OCI-LY3 (cell line): ENCODE measurements at regions not wholly inside any gene's neighbourhood (a gene's known extent, or its start where the extent isn't known, plus 50 kb on each side); places are given as distances from the start of the nearest gene placed in this dataset.
"Not testable (repeated sequence)": the region's sequence is repeated elsewhere in the genome, so short reads cannot be mapped to it uniquely, and the experiment has no call there.

ENCODE experiments used
- H2AFZ ChIP-seq: fragments of 200-600, 300-600 bp; shearing (Covaris generic); 2 replicates; pipeline ENCODE4 v1.6.0; 2014; ENCODE audit warnings: antibody characterized with exemption, low read depth, low read length
- H3K27ac ChIP-seq: fragments of 200-600, 300-600 bp; sonication (generic); 2 replicates; pipeline ENCODE4 v1.5.1; 2014; ENCODE audit warnings: mild to moderate bottlenecking, low read length, moderate library complexity, mixed read lengths
- H3K27me3 ChIP-seq: fragments of 200-600, 300-600 bp; sonication (generic); 2 replicates; pipeline ENCODE4 v1.6.1; 2014; ENCODE audit warnings: low read depth, low read length, mixed read lengths
- H3K36me3 ChIP-seq: fragments of 200-600, 300-600 bp; sonication (generic); replicated peaks from 2 replicates; pipeline ENCODE3; 2014; ENCODE audit warnings: low read depth, low read length, mixed read lengths
- H3K4me1 ChIP-seq: fragments of 300-600, 200-600 bp; sonication (generic); 2 replicates; pipeline ENCODE4 v1.6.1; 2014; ENCODE audit warnings: low read length, mixed read lengths
- H3K4me2 ChIP-seq: fragments of 200-600, 300-600 bp; sonication (generic); 2 replicates; pipeline ENCODE4 v1.6.1; 2014; ENCODE audit warnings: low read length, mixed read lengths
- H3K4me3 ChIP-seq: fragments of 300-600, 200-600 bp; sonication (generic); 2 replicates; pipeline ENCODE4 v1.5.1; 2014; ENCODE audit warnings: antibody characterized with exemption, mild to moderate bottlenecking, low read length, moderate library complexity
- H3K79me2 ChIP-seq: fragments of 300-600, 200-600 bp; shearing (Covaris generic); 2 replicates; pipeline ENCODE4 v1.6.1; 2014; ENCODE audit warnings: mild to moderate bottlenecking, low read length, mixed read lengths
- H3K9ac ChIP-seq: fragments of 300-600, 200-600 bp; shearing (Covaris generic); 2 replicates; pipeline ENCODE4 v1.6.0; 2014; ENCODE audit warnings: mild to moderate bottlenecking, low read length, moderate library complexity
- H3K9me3 ChIP-seq: fragments of 200-600, 300-600 bp; shearing (Covaris generic); 2 replicates; pipeline ENCODE4 v1.6.1; 2014; ENCODE audit warnings: low read length, mixed read lengths; ENCODE audit not compliant: insufficient read depth
- H4K20me1 ChIP-seq: fragments of 200-600, 300-600 bp; sonication (generic); 2 replicates; pipeline ENCODE4 v1.6.1; 2016; ENCODE audit warnings: low read length, mixed read lengths; ENCODE audit not compliant: insufficient read depth
- CTCF ChIP-seq: fragments of 200-600, 300-600 bp; sonication (generic); IDR thresholded peaks from 2 replicates; pipeline ENCODE4 v1.5.1; 2014; ENCODE audit warnings: antibody characterized with exemption, low read length, low read depth
- EZH2phosphoT487 ChIP-seq: fragments of 200-600 bp; shearing (Covaris generic); IDR thresholded peaks from 2 replicates; pipeline ENCODE4 v1.6.1; 2018; ENCODE audit warnings: antibody characterized with exemption, mixed run types, low read depth

GRCh38 chr3:190180268-190180667 is 59.6 kb upstream of the P3H2 start:
- no peak overlapping the region for H3K4me3 ChIP-seq
- peaks cover 3% of the 10 kb centered on the region; the same call in 1 of the 2 replicates for H3K4me1 ChIP-seq
- no peak overlapping the region for H3K4me2 ChIP-seq
- H2AFZ ChIP-seq, result no peak overlapping the region
- H3K27me3 ChIP-seq, result no peaks in the 10 kb centered on the region
- no peak overlapping the region for H3K9ac ChIP-seq
- no peaks in the 10 kb centered on the region for H3K79me2 ChIP-seq
- H3K27ac ChIP-seq, result no peak overlapping the region
- no peaks in the 10 kb centered on the region for H4K20me1 ChIP-seq
- TF ChIP-seq CTCF (no peak), EZH2phosphoT487 (no peak)
- no peaks in the 10 kb centered on the region for H3K9me3 ChIP-seq
- no peaks in the 10 kb centered on the region for H3K36me3 ChIP-seq

GRCh38 chr3:190178779-190179178 is 58.1 kb upstream of the P3H2 start:
- no peak overlapping the region for H2AFZ ChIP-seq
- H3K36me3 ChIP-seq, result no peaks in the 10 kb centered on the region
- H3K79me2 ChIP-seq, result no peaks in the 10 kb centered on the region
- H3K9ac ChIP-seq, result no peak overlapping the region
- peaks cover 3% of the 10 kb centered on the region; the same call in 1 of the 2 replicates for H3K4me1 ChIP-seq
- no peak overlapping the region for H3K27ac ChIP-seq
- no peak for TF ChIP-seq EZH2phosphoT487
- TF ChIP-seq CTCF, result no peak
- no peak overlapping the region for H3K4me2 ChIP-seq
- H3K27me3 ChIP-seq, result no peaks in the 10 kb centered on the region
- H3K4me3 ChIP-seq, result no peak overlapping the region
- no peaks in the 10 kb centered on the region for H4K20me1 ChIP-seq
- H3K9me3 ChIP-seq, result no peaks in the 10 kb centered on the region

- not testable (repeated sequence) for H3K36me3 ChIP-seq, H3K79me2 ChIP-seq, H3K9ac ChIP-seq, H3K4me2 ChIP-seq, H3K9me3 ChIP-seq, H4K20me1 ChIP-seq, H3K27me3 ChIP-seq, H2AFZ ChIP-seq, H3K4me3 ChIP-seq, H3K27ac ChIP-seq, H3K4me1 ChIP-seq
These were observed 56.3 kb upstream of the P3H2 start for GRCh38 chr3:190176933-190177525.

GRCh38 chr3:190176106-190176505 is 55.4 kb upstream of the P3H2 start:
- H3K9ac ChIP-seq, H3K4me1 ChIP-seq, H3K27me3 ChIP-seq, H3K4me2 ChIP-seq, H2AFZ ChIP-seq, H4K20me1 ChIP-seq, H3K79me2 ChIP-seq, H3K4me3 ChIP-seq, H3K27ac ChIP-seq, H3K36me3 ChIP-seq, H3K9me3 ChIP-seq: not testable (repeated sequence)

- H3K27ac ChIP-seq, result no peak overlapping the region
- no peak for TF ChIP-seq EZH2phosphoT487
- no peak for TF ChIP-seq CTCF
- no peaks in the 10 kb centered on the region for H3K9me3 ChIP-seq
- no peaks in the 10 kb centered on the region for H4K20me1 ChIP-seq
- H3K9ac ChIP-seq, result no peak overlapping the region
- no peak overlapping the region for H2AFZ ChIP-seq
- no peaks in the 10 kb centered on the region for H3K36me3 ChIP-seq
- no peaks in the 10 kb centered on the region for H3K27me3 ChIP-seq
- peaks cover 3% of the 10 kb centered on the region; the same call in 1 of the 2 replicates for H3K4me1 ChIP-seq
- H3K79me2 ChIP-seq, result no peaks in the 10 kb centered on the region
- H3K4me3 ChIP-seq, result no peak overlapping the region
- H3K4me2 ChIP-seq, result no peak overlapping the region
These were observed 54.8 kb upstream of the P3H2 start for GRCh38 chr3:190175490-190175889.
